Breast epithelium (tissue), 3 donors: ENCODE measurements at regions not wholly inside any gene's neighbourhood (a gene's known extent, or its start where the extent isn't known, plus 50 kb on each side); places are given as distances from the start of the nearest gene placed in this dataset.

Experiments
- POLR2A ChIP-seq: fragments of 450-650 bp; IDR thresholded peaks from one replicate; pipeline ENCODE4 v1.6.1; 2016; ENCODE audit warnings: antibody characterized with exemption, mild to moderate bottlenecking, moderate library complexity
- TF ChIP-seq, protein P1 (sequence below), 3 donors: fragments of 450-650 bp; IDR thresholded peaks; one replicate each; pipeline ENCODE4 v1.5.1; 2016 to 2017; ENCODE audit warnings: antibody characterized with exemption in 3 of 3, mild to moderate bottlenecking in 3 of 3, moderate library complexity in 3 of 3

GRCh38 chr1:194917769-194918168 is 1690.5 kb downstream of the KCNT2 start:
- TF ChIP-seq, protein P1, sequence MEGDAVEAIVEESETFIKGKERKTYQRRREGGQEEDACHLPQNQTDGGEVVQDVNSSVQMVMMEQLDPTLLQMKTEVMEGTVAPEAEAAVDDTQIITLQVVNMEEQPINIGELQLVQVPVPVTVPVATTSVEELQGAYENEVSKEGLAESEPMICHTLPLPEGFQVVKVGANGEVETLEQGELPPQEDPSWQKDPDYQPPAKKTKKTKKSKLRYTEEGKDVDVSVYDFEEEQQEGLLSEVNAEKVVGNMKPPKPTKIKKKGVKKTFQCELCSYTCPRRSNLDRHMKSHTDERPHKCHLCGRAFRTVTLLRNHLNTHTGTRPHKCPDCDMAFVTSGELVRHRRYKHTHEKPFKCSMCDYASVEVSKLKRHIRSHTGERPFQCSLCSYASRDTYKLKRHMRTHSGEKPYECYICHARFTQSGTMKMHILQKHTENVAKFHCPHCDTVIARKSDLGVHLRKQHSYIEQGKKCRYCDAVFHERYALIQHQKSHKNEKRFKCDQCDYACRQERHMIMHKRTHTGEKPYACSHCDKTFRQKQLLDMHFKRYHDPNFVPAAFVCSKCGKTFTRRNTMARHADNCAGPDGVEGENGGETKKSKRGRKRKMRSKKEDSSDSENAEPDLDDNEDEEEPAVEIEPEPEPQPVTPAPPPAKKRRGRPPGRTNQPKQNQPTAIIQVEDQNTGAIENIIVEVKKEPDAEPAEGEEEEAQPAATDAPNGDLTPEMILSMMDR (IDR thresholded peaks at IDR 0.05) = no peak
- no peak for TF ChIP-seq POLR2A
